DND-41 (cell line): ENCODE measurements at regions not wholly inside any gene's neighbourhood (a gene's known extent, or its start where the extent isn't known, plus 50 kb on each side); places are given as distances from the start of the nearest gene placed in this dataset.

ENCODE experiments used
- ATAC-seq: fragments of 200-7000 bp; cut with Tn5 transposase; 3 replicates; pipeline ENCODE4 v1.9.1; 2021; ENCODE audit warnings: low read depth; ENCODE audit not compliant: insufficient read depth
- DNase-seq: peaks from one replicate; pipeline ENCODE4 v3.0.0-alpha.2; 2020
- H2AFZ ChIP-seq: 2 replicates; pipeline ENCODE4 v1.6.0; 2012; ENCODE audit warnings: low read depth, low read length
- H3K27ac ChIP-seq: 2 replicates; pipeline ENCODE4 v1.5.1; 2012; ENCODE audit warnings: low read length, inconsistent platforms
- H3K27me3 ChIP-seq: fragments of 200-600 bp; sonication (generic); 2 replicates; pipeline ENCODE4 v1.6.0; 2012; ENCODE audit warnings: low read length, mild to moderate bottlenecking, inconsistent platforms; ENCODE audit not compliant: insufficient read depth, poor library complexity
- H3K36me3 ChIP-seq: 2 replicates; pipeline ENCODE4 v1.5.1; 2012; ENCODE audit warnings: low read length, inconsistent platforms; ENCODE audit not compliant: insufficient read depth
- H3K4me1 ChIP-seq: 2 replicates; pipeline ENCODE4 v1.5.1; 2012; ENCODE audit warnings: mild to moderate bottlenecking, low read length; ENCODE audit not compliant: insufficient read depth
- H3K4me2 ChIP-seq: 2 replicates; pipeline ENCODE4 v1.6.0; 2012; ENCODE audit warnings: mild to moderate bottlenecking, moderate library complexity, low read length, inconsistent platforms; ENCODE audit not compliant: insufficient read depth
- H3K4me3 ChIP-seq, 2 experiments: fragments of 200-600 bp in 1 of 2; shearing (Covaris generic) in 1 of 2; 2 replicates each; pipeline ENCODE4 v1.5.1; 2012 to 2016; ENCODE audit warnings: inconsistent platforms in 2 of 2, low read length in 2 of 2, mild to moderate bottlenecking in 2 of 2, low read depth in 1 of 2, moderate library complexity in 1 of 2
- H3K79me2 ChIP-seq: 2 replicates; pipeline ENCODE4 v1.6.0; 2012; ENCODE audit warnings: low read length, inconsistent platforms; ENCODE audit not compliant: insufficient read depth
- H3K9ac ChIP-seq: 2 replicates; pipeline ENCODE4 v1.6.0; 2012; ENCODE audit warnings: low read depth, mild to moderate bottlenecking, inconsistent platforms, low read length, moderate library complexity
- H3K9me3 ChIP-seq: 2 replicates; pipeline ENCODE4 v1.5.1; 2012; ENCODE audit warnings: low read length, moderate library complexity, mild to moderate bottlenecking, inconsistent platforms; ENCODE audit not compliant: insufficient read depth, severe bottlenecking
- H4K20me1 ChIP-seq: 2 replicates; pipeline ENCODE4 v1.6.0; 2012; ENCODE audit warnings: low read length; ENCODE audit not compliant: insufficient read depth
- EZH2 ChIP-seq: IDR thresholded peaks from 3 replicates; pipeline ENCODE4 v1.6.1; 2012; ENCODE audit warnings: borderline replicate concordance, low read depth, mild to moderate bottlenecking, moderate library complexity, low read length, inconsistent platforms; ENCODE audit not compliant: severe bottlenecking
- TF ChIP-seq, protein P1 (sequence below): IDR thresholded peaks from 2 replicates; pipeline ENCODE4 v1.5.1; 2012; ENCODE audit warnings: borderline replicate concordance, low read length, moderate library complexity, mild to moderate bottlenecking; ENCODE audit not compliant: poor library complexity, severe bottlenecking; ENCODE audit errors: extremely low read depth

DNA sequence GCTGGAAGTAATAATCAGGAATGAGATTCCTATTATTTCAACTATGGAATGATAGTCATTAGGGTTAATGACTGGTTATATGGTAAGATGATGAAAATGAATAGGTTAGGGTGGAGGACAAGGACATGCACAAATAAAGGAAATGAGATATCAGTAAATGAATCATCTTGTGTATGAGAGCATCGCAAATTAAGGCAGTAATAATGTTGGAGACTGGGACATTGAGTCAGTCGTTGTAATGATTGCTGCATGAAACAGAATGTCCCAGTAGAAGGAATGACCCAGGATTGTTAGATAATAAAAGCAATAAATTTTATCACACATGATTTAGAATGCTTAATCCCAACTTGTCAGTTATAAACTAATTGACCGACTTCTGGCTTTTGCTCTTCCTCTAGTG is 1733.7 kb upstream of the PCDH20 start:
- no peak overlapping the region for H3K9ac ChIP-seq
- H3K27ac ChIP-seq, result no peak overlapping the region
- H3K27me3 ChIP-seq, result no peaks in the 10 kb centered on the region
- TF ChIP-seq, protein P1, sequence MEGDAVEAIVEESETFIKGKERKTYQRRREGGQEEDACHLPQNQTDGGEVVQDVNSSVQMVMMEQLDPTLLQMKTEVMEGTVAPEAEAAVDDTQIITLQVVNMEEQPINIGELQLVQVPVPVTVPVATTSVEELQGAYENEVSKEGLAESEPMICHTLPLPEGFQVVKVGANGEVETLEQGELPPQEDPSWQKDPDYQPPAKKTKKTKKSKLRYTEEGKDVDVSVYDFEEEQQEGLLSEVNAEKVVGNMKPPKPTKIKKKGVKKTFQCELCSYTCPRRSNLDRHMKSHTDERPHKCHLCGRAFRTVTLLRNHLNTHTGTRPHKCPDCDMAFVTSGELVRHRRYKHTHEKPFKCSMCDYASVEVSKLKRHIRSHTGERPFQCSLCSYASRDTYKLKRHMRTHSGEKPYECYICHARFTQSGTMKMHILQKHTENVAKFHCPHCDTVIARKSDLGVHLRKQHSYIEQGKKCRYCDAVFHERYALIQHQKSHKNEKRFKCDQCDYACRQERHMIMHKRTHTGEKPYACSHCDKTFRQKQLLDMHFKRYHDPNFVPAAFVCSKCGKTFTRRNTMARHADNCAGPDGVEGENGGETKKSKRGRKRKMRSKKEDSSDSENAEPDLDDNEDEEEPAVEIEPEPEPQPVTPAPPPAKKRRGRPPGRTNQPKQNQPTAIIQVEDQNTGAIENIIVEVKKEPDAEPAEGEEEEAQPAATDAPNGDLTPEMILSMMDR, result no peak
- no peak for TF ChIP-seq EZH2
- ATAC-seq (no peak), DNase-seq (no peak)
- no peaks in the 10 kb centered on the region for H3K36me3 ChIP-seq
- no peak overlapping the region for H2AFZ ChIP-seq
- H4K20me1 ChIP-seq, result no peaks in the 10 kb centered on the region
- H3K4me3 ChIP-seq, result no peak overlapping the region
- no peak overlapping the region for H3K4me2 ChIP-seq
- peaks cover 2% of the 10 kb centered on the region for H3K9me3 ChIP-seq
- H3K79me2 ChIP-seq, result no peaks in the 10 kb centered on the region
- H3K4me1 ChIP-seq, result no peaks in the 10 kb centered on the region

GRCh38 chr13:63139277-63139676 is 1723.6 kb upstream of the PCDH20 start:
- Histone ChIP-seq H3K4me1 (no peaks in the 10 kb centered on the region), H3K4me3 (no peak overlapping the region), H3K4me2 (no peak overlapping the region), H3K79me2 (no peaks in the 10 kb centered on the region), H2AFZ (peak overlapping the region; percentile 46; the same call in 1 of the 2 replicates), H3K9me3 (no peaks in the 10 kb centered on the region), H3K36me3 (no peaks in the 10 kb centered on the region), H3K27me3 (no peaks in the 10 kb centered on the region), H3K27ac (no peak overlapping the region), H3K9ac (no peak overlapping the region), H4K20me1 (no peaks in the 10 kb centered on the region)
- DNase-seq (no peak), ATAC-seq (no peak)
- TF ChIP-seq, protein P1, result no peak
- no peak for TF ChIP-seq EZH2

- Histone ChIP-seq H4K20me1 (no peaks in the 10 kb centered on the region), H3K36me3 (no peaks in the 10 kb centered on the region), H3K4me2 (no peak overlapping the region), H2AFZ (0 out of 2 replicates have a peak overlapping the region, but pooled peaks have one; percentile 19), H3K27ac (no peak overlapping the region), H3K27me3 (no peaks in the 10 kb centered on the region), H3K9ac (no peak overlapping the region), H3K79me2 (no peaks in the 10 kb centered on the region), H3K4me1 (no peaks in the 10 kb centered on the region), H3K9me3 (no peaks in the 10 kb centered on the region), H3K4me3 (no peak overlapping the region)
- no peak for DNase-seq
- TF ChIP-seq, protein P1, result no peak
- TF ChIP-seq EZH2, result no peak
- ATAC-seq, result no peak
Measured at GRCh38 chr13:63129995-63130394, 1714.3 kb upstream of the PCDH20 start.

DNA sequence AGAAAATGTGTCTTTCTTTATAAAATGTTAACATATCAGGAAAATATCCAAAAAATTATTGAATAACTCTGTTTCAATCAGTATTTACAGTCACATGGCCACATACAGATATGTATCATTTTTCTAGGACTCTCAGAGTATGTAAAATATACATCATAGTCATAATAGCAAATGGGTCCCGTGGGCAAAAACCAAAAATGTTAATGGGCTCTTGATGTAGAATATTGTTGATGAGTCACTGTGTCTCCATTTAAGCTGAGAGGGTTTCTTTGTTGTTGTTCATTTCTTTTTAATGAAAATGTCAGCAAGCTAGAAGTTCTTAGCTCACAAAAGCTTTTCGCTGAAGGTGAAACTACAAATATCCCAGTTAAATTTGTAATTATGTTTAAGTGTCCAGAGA is 1713.1 kb upstream of the PCDH20 start:
- Histone ChIP-seq H3K4me3 (no peak overlapping the region), H4K20me1 (no peaks in the 10 kb centered on the region), H3K79me2 (no peaks in the 10 kb centered on the region), H3K36me3 (no peaks in the 10 kb centered on the region), H3K27ac (no peak overlapping the region), H3K4me2 (no peak overlapping the region), H3K4me1 (no peaks in the 10 kb centered on the region), H3K9ac (no peak overlapping the region), H3K9me3 (no peaks in the 10 kb centered on the region), H2AFZ (no peak overlapping the region), H3K27me3 (no peaks in the 10 kb centered on the region)
- no peak for TF ChIP-seq EZH2
- TF ChIP-seq, protein P1, result no peak
- no peak for DNase-seq
- ATAC-seq, result no peak
